ENCODE measurements at regions not wholly inside any gene's neighbourhood (a gene's known extent, or its start where the extent isn't known, plus 50 kb on each side); places are given as distances from the start of the nearest gene placed in this dataset.

- DNase-seq (ENCODE audit: low spot score) = no peak
- no peak for TF ChIP-seq CTCF (IDR thresholded peaks at IDR 0.05; ENCODE audit: borderline replicate concordance, control extremely low read depth, extremely low read depth, insufficient read depth, missing control alignments)
- in situ Hi-C loops (cut with MboI; ENCODE audit: low sequenced_read_pairs, unreplicated experiment) = no loop called here
These were observed 63.6 kb upstream of the SIRPA start for GRCh38 chr20:1831606-1832005.

DNA sequence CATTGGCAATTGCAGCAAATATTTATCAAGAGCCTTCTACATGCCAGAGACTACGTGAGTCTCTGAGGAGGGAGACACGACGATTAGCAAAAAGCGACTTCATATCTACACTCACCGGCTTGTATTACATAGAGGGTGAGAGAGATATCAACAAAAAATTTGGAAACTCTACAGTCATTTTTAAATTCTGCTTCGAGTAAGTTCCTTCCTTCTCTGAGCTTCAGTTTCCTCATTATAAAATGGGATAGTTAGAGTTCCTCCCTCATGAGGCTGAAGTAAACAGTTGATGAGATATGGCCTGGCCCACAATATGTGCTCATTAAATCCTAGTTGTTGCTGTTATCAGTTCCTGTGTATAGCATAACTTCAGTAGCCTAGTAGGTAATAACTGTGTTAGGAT, 64.1 kb upstream of the SIRPA start:
- in situ Hi-C loops (cut with MboI; ENCODE audit: low sequenced_read_pairs, unreplicated experiment) = no loop called here
- DNase-seq (ENCODE audit: low spot score) = no peak
- no peak for TF ChIP-seq CTCF (IDR thresholded peaks at IDR 0.05; ENCODE audit: borderline replicate concordance, control extremely low read depth, extremely low read depth, insufficient read depth, missing control alignments)

- no peak for TF ChIP-seq CTCF (IDR thresholded peaks at IDR 0.05; ENCODE audit: borderline replicate concordance, control extremely low read depth, extremely low read depth, insufficient read depth, missing control alignments)
- in situ Hi-C loops (cut with MboI; ENCODE audit: low sequenced_read_pairs, unreplicated experiment) = no loop called here
- DNase-seq (ENCODE audit: low spot score) = no peak
These were observed 65.0 kb upstream of the SIRPA start for GRCh38 chr20:1830240-1830639.

- DNase-seq (ENCODE audit: low spot score) = no peak
- in situ Hi-C loops (cut with MboI; ENCODE audit: low sequenced_read_pairs, unreplicated experiment) = no loop called here
These were observed 65.7 kb upstream of the SIRPA start for GRCh38 chr20:1829531-1829930.

DNA sequence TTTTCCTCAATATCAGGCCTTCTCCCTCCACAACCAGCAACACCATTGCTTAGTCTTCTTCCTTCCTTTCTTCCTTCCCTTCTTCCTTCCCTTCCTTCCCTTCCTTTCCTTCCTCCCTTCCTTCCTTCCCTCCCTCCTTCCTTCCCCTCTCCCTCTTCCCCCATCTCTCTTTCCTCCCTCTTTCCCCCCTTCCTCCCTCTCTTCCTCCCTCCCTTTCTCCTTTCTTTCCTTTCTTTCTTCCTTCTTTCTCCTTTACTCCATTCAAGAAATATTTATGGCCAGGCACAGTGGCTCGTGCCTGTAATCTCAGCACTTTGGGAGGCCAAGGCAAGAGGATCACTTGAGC, 66.4 kb upstream of the SIRPA start:
- in situ Hi-C loops (cut with MboI; ENCODE audit: low sequenced_read_pairs, unreplicated experiment) = no loop called here
- no peak for DNase-seq (ENCODE audit: low spot score)

More at GRCh38 chr20:1829531-1829930, 65.7 kb upstream of the SIRPA start:
- no peak for TF ChIP-seq CTCF (IDR thresholded peaks at IDR 0.05; ENCODE audit: borderline replicate concordance, control extremely low read depth, extremely low read depth, insufficient read depth, missing control alignments)

DNA sequence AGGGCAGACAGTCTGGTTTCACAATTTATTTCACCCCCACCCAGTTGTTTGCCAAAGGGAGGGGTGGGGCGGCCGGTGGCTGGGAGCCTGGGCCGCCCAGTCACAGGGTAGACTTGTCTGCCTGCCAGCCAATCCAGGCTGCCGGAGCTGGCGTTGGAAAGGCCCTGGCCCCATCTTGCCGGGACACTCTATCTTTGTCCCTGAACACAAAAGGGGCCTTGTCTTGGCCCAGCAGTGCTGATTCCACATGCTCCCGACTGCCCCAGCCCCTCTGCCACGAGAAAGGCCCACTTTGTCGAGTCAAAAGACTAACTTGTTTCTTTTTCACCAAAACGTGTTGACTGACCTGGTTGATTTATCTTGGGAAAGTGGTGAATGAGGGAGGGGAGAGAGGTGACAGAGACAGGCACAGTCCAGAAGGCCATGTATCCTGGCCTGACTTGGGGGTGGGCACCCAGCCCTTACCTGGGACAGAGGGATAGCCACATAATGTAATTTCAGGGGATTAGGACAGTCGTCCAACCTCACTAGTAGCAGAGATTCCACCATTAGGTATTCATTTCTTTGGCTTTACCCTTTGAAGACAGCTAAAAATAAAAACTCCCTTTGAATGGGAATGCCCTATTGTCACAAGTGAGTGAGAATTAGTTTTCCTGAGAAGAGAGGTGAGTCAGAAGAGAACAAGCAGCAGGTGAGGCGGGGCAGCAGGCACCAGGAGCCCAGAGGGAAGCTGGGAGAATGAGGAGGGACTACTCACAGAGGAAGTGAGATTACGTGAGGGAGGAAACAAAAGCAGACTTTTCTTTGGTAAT, 67.0 kb upstream of the SIRPA start:
- DNase-seq (ENCODE audit: low spot score) = no peak
- no peak for TF ChIP-seq CTCF (IDR thresholded peaks at IDR 0.05; ENCODE audit: borderline replicate concordance, control extremely low read depth, extremely low read depth, insufficient read depth, missing control alignments)
- in situ Hi-C loops (cut with MboI; ENCODE audit: low sequenced_read_pairs, unreplicated experiment) = no loop called here

More for the DNA sequence above, 66.4 kb upstream of the SIRPA start:
- TF ChIP-seq CTCF (IDR thresholded peaks at IDR 0.05; ENCODE audit: borderline replicate concordance, control extremely low read depth, extremely low read depth, insufficient read depth, missing control alignments) = no peak

All from GM13976 (cell line).